CD4-positive, alpha-beta T cell (primary cell): ENCODE measurements at regions not wholly inside any gene's neighbourhood (a gene's known extent, or its start where the extent isn't known, plus 50 kb on each side); places are given as distances from the start of the nearest gene placed in this dataset.
"Not testable (repeated sequence)": the region's sequence is repeated elsewhere in the genome, so short reads cannot be mapped to it uniquely, and the experiment has no call there.

ENCODE experiments used
- ATAC-seq: fragments of 200-7000 bp; cut with Tn5 transposase; one replicate; pipeline ENCODE4 v1.10.0; 2022; ENCODE audit warnings: mild to moderate bottlenecking; ENCODE audit not compliant: poor library complexity
- CTCF ChIA-PET: fragments of 350-600 bp; sonication (Branson Sonifier 250); formaldehyde crosslinking; loops from one replicate; lab custom pipeline; 2021; ENCODE audit warnings: antibody characterized with exemption, inconsistent platforms; lab: Charles Lee
- POLR2A ChIA-PET: fragments of 350-600 bp; sonication (Branson Sonifier 250); formaldehyde crosslinking; loops from one replicate; lab custom pipeline; 2021; ENCODE audit warnings: antibody characterized with exemption, inconsistent platforms; lab: Charles Lee
- DNase-seq, 14 experiments: peaks; one replicate each; pipeline ENCODE4 v3.0.0-alpha.2; 2013 to 2020; ENCODE audit warnings: mixed read lengths in 2 of 14
- H3K27ac ChIP-seq, 2 donors: one replicate each; pipeline versions ENCODE4 v1.5.1 to v1.7.0; 2013; ENCODE audit warnings: low read length in 2 of 2, low read depth in 1 of 2, mild to moderate bottlenecking in 1 of 2
- H3K27me3 ChIP-seq, 2 experiments: 1 replicate in 1 of 2; 2 replicates in 1 of 2; pipeline versions ENCODE4 v1.6.1 to v1.7.0; 2013; ENCODE audit warnings: low read length in 2 of 2, control low read depth in 1 of 2, mild to moderate bottlenecking in 1 of 2, moderate library complexity in 1 of 2; ENCODE audit not compliant: insufficient read depth in 2 of 2, control insufficient read depth in 1 of 2
- H3K36me3 ChIP-seq: one replicate; pipeline ENCODE4 v1.6.1; 2013; ENCODE audit warnings: low read length, control low read depth; ENCODE audit not compliant: insufficient read depth
- H3K4me1 ChIP-seq: one replicate; pipeline ENCODE4 v1.6.1; 2013; ENCODE audit warnings: low read length, control low read depth; ENCODE audit not compliant: insufficient read depth
- H3K4me3 ChIP-seq: one replicate; pipeline ENCODE4 v1.5.1; 2013; ENCODE audit warnings: mild to moderate bottlenecking, low read length, moderate library complexity
- H3K9me3 ChIP-seq, 2 experiments: 1 replicate in 1 of 2; 2 replicates in 1 of 2; pipeline versions ENCODE4 v1.6.1 to v1.7.0; 2013; ENCODE audit warnings: low read length in 2 of 2, mild to moderate bottlenecking in 2 of 2, control low read depth in 1 of 2, moderate library complexity in 1 of 2; ENCODE audit not compliant: control insufficient read depth in 1 of 2, insufficient read depth in 1 of 2
- H3K27ac Mint-ChIP-seq: one replicate; pipeline ENCODE4 v1.8.0; 2020; ENCODE audit warnings: mixed read lengths
- H3K27me3 Mint-ChIP-seq: one replicate; pipeline ENCODE4 v1.8.0; 2021; ENCODE audit warnings: mixed read lengths
- H3K36me3 Mint-ChIP-seq: one replicate; pipeline ENCODE4 v1.8.0; 2021; ENCODE audit warnings: low read depth, mixed read lengths
- H3K4me1 Mint-ChIP-seq: one replicate; pipeline ENCODE4 v1.8.0; 2021; ENCODE audit warnings: low read depth, mixed read lengths
- H3K4me3 Mint-ChIP-seq: one replicate; pipeline ENCODE4 v1.8.0; 2020; ENCODE audit warnings: mild to moderate bottlenecking, mixed read lengths
- H3K9me3 Mint-ChIP-seq: one replicate; pipeline ENCODE4 v1.8.0; 2020; ENCODE audit warnings: mixed read lengths
- CTCF ChIP-seq: fragments of 200-600 bp; IDR thresholded peaks from one replicate; pipeline ENCODE4 v1.8.0; 2022; ENCODE audit warnings: antibody characterized with exemption, mild to moderate bottlenecking
- intact Hi-C, 2 experiments: fragments of 100-400 bp; cut with DNase I in 1 of 2; cut with micrococcal nuclease in 1 of 2; formaldehyde crosslinking; loops; one replicate each; pipeline versions ENCODE4 v1.15.1 to v1.9.0; 2023 to 2025; cut with DNase I, micrococcal nuclease

- TF ChIP-seq CTCF: no peak
- no peaks in the 10 kb centered on the region for H3K36me3 Mint-ChIP-seq
- ChIA-PET POLR2A (no interaction called here), CTCF (interaction anchor here (0.5 kb wide), 1 partner anchor 544 kb away, joined by 4 read pairs; no protein-coding TSS in a partner anchor)
- H3K4me3 ChIP-seq: no peak overlapping the region
- peaks cover 0 to 6% of the 10 kb centered on the region in 2 experiments for H3K9me3 ChIP-seq
- H3K4me1 Mint-ChIP-seq: no peaks in the 10 kb centered on the region
- no peak for ATAC-seq
- intact Hi-C loops: loop anchor here in 1 of 2 experiments (10.0 kb wide), 1 partner anchor 87 kb away; no protein-coding TSS in a partner anchor
- no peaks in the 10 kb centered on the region for H3K27me3 ChIP-seq
- no peak overlapping the region for H3K27ac ChIP-seq
- H3K27me3 Mint-ChIP-seq: no peaks in the 10 kb centered on the region
- no peak for DNase-seq
- no peaks in the 10 kb centered on the region for H3K4me1 ChIP-seq
- no peaks in the 10 kb centered on the region for H3K9me3 Mint-ChIP-seq
- no peak overlapping the region for H3K4me3 Mint-ChIP-seq
- no peak overlapping the region for H3K27ac Mint-ChIP-seq
- no peaks in the 10 kb centered on the region for H3K36me3 ChIP-seq
These were observed 255.1 kb downstream of the SPRY1 start for GRCh38 chr4:123651536-123652180.

- no peaks in the 10 kb centered on the region for H3K36me3 Mint-ChIP-seq
- no peak overlapping the region for H3K4me3 ChIP-seq
- H3K36me3 ChIP-seq: no peaks in the 10 kb centered on the region
- H3K9me3 ChIP-seq: peaks cover 0 to 8% of the 10 kb centered on the region in 2 experiments
- ATAC-seq (no peak), DNase-seq (no peak)
- H3K27me3 ChIP-seq: no peaks in the 10 kb centered on the region
- H3K9me3 Mint-ChIP-seq: peaks cover 3% of the 10 kb centered on the region
- no peak for TF ChIP-seq CTCF
- no peak overlapping the region for H3K27ac ChIP-seq
- no peak overlapping the region for H3K4me3 Mint-ChIP-seq
- no peaks in the 10 kb centered on the region for H3K4me1 Mint-ChIP-seq
- H3K4me1 ChIP-seq: no peaks in the 10 kb centered on the region
- H3K27ac Mint-ChIP-seq: no peak overlapping the region
- ChIA-PET CTCF (interaction anchor here (0.6 kb wide), 1 partner anchor 541 kb away, joined by 3 read pairs; no protein-coding TSS in a partner anchor), POLR2A (no interaction called here)
- no peaks in the 10 kb centered on the region for H3K27me3 Mint-ChIP-seq
- intact Hi-C loops: loop anchor here in 1 of 2 experiments (10.0 kb wide), 1 partner anchor 88 kb away; no protein-coding TSS in a partner anchor
These were observed 255.9 kb downstream of the SPRY1 start for GRCh38 chr4:123652476-123652875.

- no peak for ATAC-seq
- H3K27ac ChIP-seq: no peak overlapping the region
- H3K4me3 Mint-ChIP-seq: no peak overlapping the region
- no peak overlapping the region for H3K27ac Mint-ChIP-seq
- TF ChIP-seq CTCF: no peak
- H3K4me1 ChIP-seq: no peaks in the 10 kb centered on the region
- no peak overlapping the region for H3K4me3 ChIP-seq
- no peaks in the 10 kb centered on the region for H3K36me3 ChIP-seq
- no peaks in the 10 kb centered on the region for H3K36me3 Mint-ChIP-seq
- POLR2A ChIA-PET: no interaction called here
- no peaks in the 10 kb centered on the region for H3K4me1 Mint-ChIP-seq
- H3K27me3 Mint-ChIP-seq: no peaks in the 10 kb centered on the region
- intact Hi-C loops: loop anchor here in 1 of 2 experiments (10.0 kb wide), 1 partner anchor 88 kb away; no protein-coding TSS in a partner anchor
- H3K27me3 ChIP-seq: no peaks in the 10 kb centered on the region
- H3K9me3 Mint-ChIP-seq: peaks cover 3% of the 10 kb centered on the region
- no peak for DNase-seq
- peaks cover 0 to 8% of the 10 kb centered on the region in 2 experiments for H3K9me3 ChIP-seq
- CTCF ChIA-PET: interaction anchor here (0.6 kb wide), 1 partner anchor 540 kb away, joined by 3 read pairs; no protein-coding TSS in a partner anchor
These were observed 256.6 kb downstream of the SPRY1 start for GRCh38 chr4:123653236-123653635.

- H3K36me3 Mint-ChIP-seq: not testable (repeated sequence)
These were observed 260.2 kb downstream of the SPRY1 start for GRCh38 chr4:123656746-123657294.

GRCh38 chr4:123657606-123658005 lies 261.0 kb downstream of the SPRY1 start:
- POLR2A ChIA-PET, H3K9me3 ChIP-seq, CTCF ChIA-PET, H3K36me3 Mint-ChIP-seq, H3K4me3 ChIP-seq, H3K27me3 ChIP-seq, DNase-seq, H3K36me3 ChIP-seq, H3K4me1 ChIP-seq, H3K4me3 Mint-ChIP-seq, H3K27ac ChIP-seq, ATAC-seq, H3K9me3 Mint-ChIP-seq, H3K4me1 Mint-ChIP-seq, H3K27ac Mint-ChIP-seq, H3K27me3 Mint-ChIP-seq: not testable (repeated sequence)
- intact Hi-C loops: loop anchor here (5.0 to 10.0 kb wide), 3 partner anchors 93 to 555 kb away; partner anchors contain the start of gene SPRY1 (in 1 of the 2)

More at GRCh38 chr4:123656746-123657294, 260.2 kb downstream of the SPRY1 start:
- ATAC-seq, H3K4me3 ChIP-seq, DNase-seq, H3K4me1 ChIP-seq, H3K4me3 Mint-ChIP-seq, H3K27me3 ChIP-seq, H3K36me3 ChIP-seq, H3K27me3 Mint-ChIP-seq, CTCF ChIA-PET, H3K27ac ChIP-seq, H3K4me1 Mint-ChIP-seq, H3K9me3 Mint-ChIP-seq, H3K9me3 ChIP-seq, H3K27ac Mint-ChIP-seq: not testable (repeated sequence)
- POLR2A ChIA-PET: interaction anchor here (0.6 kb wide), 1 partner anchor 12 kb away, joined by 4 read pairs; no protein-coding TSS in a partner anchor
- intact Hi-C loops: loop anchor here (5.0 to 10.0 kb wide), 3 partner anchors 92 to 555 kb away; partner anchors contain the start of gene SPRY1 (in 1 of the 2)
